ENCODE measurements at regions not wholly inside any gene's neighbourhood (a gene's known extent, or its start where the extent isn't known, plus 50 kb on each side); places are given as distances from the start of the nearest gene placed in this dataset.

GRCh38 chr16:86430814-86431213, 79.5 kb upstream of the FOXF1 start:
- DNase-seq: no peak

- no peak for DNase-seq
Measured at GRCh38 chr16:86431540-86431939, 78.8 kb upstream of the FOXF1 start.

GRCh38 chr16:86432048-86432447, 78.3 kb upstream of the FOXF1 start:
- no peak for DNase-seq

- DNase-seq: no peak
Measured at GRCh38 chr16:86432691-86433090, 77.6 kb upstream of the FOXF1 start.

- DNase-seq: no peak
Measured at GRCh38 chr16:86436466-86437185, 73.7 kb upstream of the FOXF1 start.

- DNase-seq: no peak
Measured at GRCh38 chr16:86437348-86437747, 73.0 kb upstream of the FOXF1 start.

- DNase-seq: no peak
Measured at GRCh38 chr16:86442703-86443102, 67.6 kb upstream of the FOXF1 start.

- DNase-seq: no peak
Measured at GRCh38 chr16:86443508-86444147, 66.7 kb upstream of the FOXF1 start.

GRCh38 chr16:86444261-86444660, 66.1 kb upstream of the FOXF1 start:
- no peak for DNase-seq

- DNase-seq: no peak
Measured at GRCh38 chr16:86444661-86445060, 65.7 kb upstream of the FOXF1 start.

GRCh38 chr16:86446279-86446678, 64.0 kb upstream of the FOXF1 start:
- no peak for DNase-seq

- no peak for DNase-seq
Measured at GRCh38 chr16:86447228-86447627, 63.1 kb upstream of the FOXF1 start.

- DNase-seq: no peak
Measured at GRCh38 chr16:86448306-86448890, 61.9 kb upstream of the FOXF1 start.

- no peak for DNase-seq
Measured at GRCh38 chr16:86449446-86450095, 60.8 kb upstream of the FOXF1 start.

GRCh38 chr16:86450691-86451090, 59.6 kb upstream of the FOXF1 start:
- no peak for DNase-seq

GRCh38 chr16:86452451-86452850, 57.9 kb upstream of the FOXF1 start:
- no peak for DNase-seq

GRCh38 chr16:86455116-86455515, 55.2 kb upstream of the FOXF1 start:
- no peak for DNase-seq

- DNase-seq: no peak
Measured at GRCh38 chr16:86455640-86456039, 54.7 kb upstream of the FOXF1 start.

- DNase-seq: no peak
Measured at GRCh38 chr16:86457501-86458148, 52.7 kb upstream of the FOXF1 start.

GRCh38 chr16:86458149-86458777, 52.1 kb upstream of the FOXF1 start:
- DNase-seq: no peak

GRCh38 chr16:86459266-86459665, 51.1 kb upstream of the FOXF1 start:
- DNase-seq: no peak

Measured in DMS53 (cell line).